ENCODE measurements at regions not wholly inside any gene's neighbourhood (a gene's known extent, or its start where the extent isn't known, plus 50 kb on each side); places are given as distances from the start of the nearest gene placed in this dataset.

GRCh38 chr11:122176651-122177050 lies 60.6 kb upstream of the BLID start:
- TF ChIP-seq CTCF (IDR thresholded peaks at IDR 0.05; ENCODE audit: low read depth, low read length): no peak
- no peak for DNase-seq (ENCODE audit: extremely low read depth, low read depth)

- no peak for TF ChIP-seq CTCF (IDR thresholded peaks at IDR 0.05; ENCODE audit: low read depth, low read length)
These were observed 59.3 kb upstream of the BLID start for GRCh38 chr11:122175306-122175705.

GRCh38 chr11:122173587-122173986 lies 57.6 kb upstream of the BLID start:
- DNase-seq (ENCODE audit: extremely low read depth, low read depth): no peak
- no peak for TF ChIP-seq CTCF (IDR thresholded peaks at IDR 0.05; ENCODE audit: low read depth, low read length)

More at GRCh38 chr11:122175306-122175705, 59.3 kb upstream of the BLID start:
- no peak for DNase-seq (ENCODE audit: extremely low read depth, low read depth)

- DNase-seq (ENCODE audit: extremely low read depth, low read depth): no peak
- no peak for TF ChIP-seq CTCF (IDR thresholded peaks at IDR 0.05; ENCODE audit: low read depth, low read length)
These were observed 57.0 kb upstream of the BLID start for GRCh38 chr11:122173074-122173450.

- TF ChIP-seq CTCF (IDR thresholded peaks at IDR 0.05; ENCODE audit: low read depth, low read length): no peak
- no peak for DNase-seq (ENCODE audit: extremely low read depth, low read depth)
These were observed 56.5 kb upstream of the BLID start for GRCh38 chr11:122172352-122173073.

GRCh38 chr11:122170815-122171475 lies 54.9 kb upstream of the BLID start:
- no peak for DNase-seq (ENCODE audit: extremely low read depth, low read depth)

More at GRCh38 chr11:122170815-122171475, 54.9 kb upstream of the BLID start:
- no peak for TF ChIP-seq CTCF (IDR thresholded peaks at IDR 0.05; ENCODE audit: low read depth, low read length)
